ENCODE measurements at regions not wholly inside any gene's neighbourhood (a gene's known extent, or its start where the extent isn't known, plus 50 kb on each side); places are given as distances from the start of the nearest gene placed in this dataset.

GRCh38 chr3:102614021-102614569 lies 179.3 kb downstream of the ZPLD1 start:
- no peak for ATAC-seq
- TF ChIP-seq OSR1 (CRISPR knock-in tag; IDR thresholded peaks at IDR 0.05) (no peak), SNAI2 (CRISPR knock-in tag; IDR thresholded peaks at IDR 0.05) (no peak), CSRNP3 (CRISPR knock-in tag; IDR thresholded peaks at IDR 0.05) (no peak), ZNF565 (CRISPR knock-in tag; conservative IDR thresholded peaks at IDR 0.05; ENCODE audit: low read depth) (no peak), RARB (CRISPR knock-in tag; IDR thresholded peaks at IDR 0.05) (no peak), GLIS3 (CRISPR knock-in tag; IDR thresholded peaks at IDR 0.05) (no peak), PATZ1 (CRISPR knock-in tag; IDR thresholded peaks at IDR 0.05; ENCODE audit: borderline replicate concordance) (no peak), ZFP30 (CRISPR knock-in tag; IDR thresholded peaks at IDR 0.05) (no peak), ISL1 (CRISPR knock-in tag; IDR thresholded peaks at IDR 0.05) (no peak), PPARA (CRISPR knock-in tag; IDR thresholded peaks at IDR 0.05; ENCODE audit: borderline replicate concordance) (no peak), TCF4 (CRISPR knock-in tag; IDR thresholded peaks at IDR 0.05; ENCODE audit: borderline replicate concordance) (no peak), CSDC2 (CRISPR knock-in tag; IDR thresholded peaks at IDR 0.05) (no peak), ZC3H10 (CRISPR knock-in tag; IDR thresholded peaks at IDR 0.05) (no peak), ZNF70 (CRISPR knock-in tag; IDR thresholded peaks at IDR 0.05) (no peak)

- no peak for TF ChIP-seq TCF4 (CRISPR knock-in tag; IDR thresholded peaks at IDR 0.05; ENCODE audit: borderline replicate concordance)
- TF ChIP-seq POU6F1 (CRISPR knock-in tag; IDR thresholded peaks at IDR 0.05; ENCODE audit: borderline replicate concordance, low read depth) = no peak
- TF ChIP-seq SNAI2 (CRISPR knock-in tag; IDR thresholded peaks at IDR 0.05) = no peak
- TF ChIP-seq OSR1 (CRISPR knock-in tag; IDR thresholded peaks at IDR 0.05) = no peak
- no peak for TF ChIP-seq PATZ1 (CRISPR knock-in tag; IDR thresholded peaks at IDR 0.05; ENCODE audit: borderline replicate concordance)
- TF ChIP-seq TOX (CRISPR knock-in tag; IDR thresholded peaks at IDR 0.05; ENCODE audit: borderline replicate concordance) = no peak
- TF ChIP-seq ZC3H10 (CRISPR knock-in tag; IDR thresholded peaks at IDR 0.05) = no peak
- TF ChIP-seq ZFP30 (CRISPR knock-in tag; IDR thresholded peaks at IDR 0.05) = no peak
- TF ChIP-seq ZFP3 (CRISPR knock-in tag; IDR thresholded peaks at IDR 0.05) = no peak
- no peak for TF ChIP-seq ARNTL (CRISPR knock-in tag; IDR thresholded peaks at IDR 0.05; ENCODE audit: borderline replicate concordance, low read depth)
- TF ChIP-seq ZNF565 (CRISPR knock-in tag; conservative IDR thresholded peaks at IDR 0.05; ENCODE audit: low read depth) = no peak
- TF ChIP-seq RARB (CRISPR knock-in tag; IDR thresholded peaks at IDR 0.05) = no peak
- no peak for TF ChIP-seq GLIS3 (CRISPR knock-in tag; IDR thresholded peaks at IDR 0.05)
- TF ChIP-seq TSHZ2 (CRISPR knock-in tag; IDR thresholded peaks at IDR 0.05) = no peak
- TF ChIP-seq CSDC2 (CRISPR knock-in tag; IDR thresholded peaks at IDR 0.05) = no peak
- no peak for TF ChIP-seq ISL1 (CRISPR knock-in tag; IDR thresholded peaks at IDR 0.05)
- no peak for TF ChIP-seq CREB5 (CRISPR knock-in tag; IDR thresholded peaks at IDR 0.05; ENCODE audit: low read depth)
- TF ChIP-seq BACH2 (CRISPR knock-in tag; IDR thresholded peaks at IDR 0.05; ENCODE audit: borderline replicate concordance) = no peak
- no peak for TF ChIP-seq ZNF70 (CRISPR knock-in tag; IDR thresholded peaks at IDR 0.05)
- TF ChIP-seq ESRRG (CRISPR knock-in tag; IDR thresholded peaks at IDR 0.05) = no peak
- ATAC-seq = no peak
Measured at GRCh38 chr3:102614585-102614984, 179.8 kb downstream of the ZPLD1 start.
